Activated CD4-positive, alpha-beta T cell treated with anti-CD3 and anti-CD28 coated beads for 36 hours (primary cell): ENCODE measurements at regions not wholly inside any gene's neighbourhood (a gene's known extent, or its start where the extent isn't known, plus 50 kb on each side); places are given as distances from the start of the nearest gene placed in this dataset.

Experiments used
- ATAC-seq: fragments of 200-7000 bp; cut with Tn5 transposase; one replicate; pipeline ENCODE4 v1.10.0; 2021; ENCODE audit warnings: mild to moderate bottlenecking, moderate library complexity
- CTCF ChIA-PET: fragments of 350-600 bp; sonication (Branson Sonifier 250); formaldehyde crosslinking; loops from one replicate; lab custom pipeline; 2021; ENCODE audit warnings: antibody characterized with exemption; lab: Charles Lee
- POLR2A ChIA-PET: fragments of 350-600 bp; sonication (Branson Sonifier 250); formaldehyde crosslinking; loops from one replicate; lab custom pipeline; 2021; ENCODE audit warnings: antibody characterized with exemption, inconsistent platforms; lab: Charles Lee
- DNase-seq: peaks from one replicate; pipeline ENCODE4 v3.0.0-alpha.2; 2020
- H3K27ac Mint-ChIP-seq: one replicate; pipeline ENCODE4 v1.8.0; 2021; ENCODE audit warnings: mixed read lengths
- H3K27me3 Mint-ChIP-seq: one replicate; pipeline ENCODE4 v1.8.0; 2021; ENCODE audit warnings: mixed read lengths
- H3K36me3 Mint-ChIP-seq: one replicate; pipeline ENCODE4 v1.8.0; 2021; ENCODE audit warnings: low read depth, mixed read lengths
- H3K4me1 Mint-ChIP-seq: one replicate; pipeline ENCODE4 v1.8.0; 2021; ENCODE audit warnings: mixed read lengths
- H3K4me3 Mint-ChIP-seq: one replicate; pipeline ENCODE4 v1.8.0; 2021; ENCODE audit warnings: mild to moderate bottlenecking, moderate library complexity, mixed read lengths
- H3K9me3 Mint-ChIP-seq: one replicate; pipeline ENCODE4 v1.8.0; 2021; ENCODE audit warnings: low read depth, mixed read lengths
- intact Hi-C, 2 experiments: fragments of 100-400 bp; cut with DNase I in 1 of 2; cut with micrococcal nuclease in 1 of 2; formaldehyde crosslinking; loops; one replicate each; pipeline versions ENCODE4 v1.14.2 to v1.15.1; 2022 to 2024; cut with DNase I, micrococcal nuclease

DNA sequence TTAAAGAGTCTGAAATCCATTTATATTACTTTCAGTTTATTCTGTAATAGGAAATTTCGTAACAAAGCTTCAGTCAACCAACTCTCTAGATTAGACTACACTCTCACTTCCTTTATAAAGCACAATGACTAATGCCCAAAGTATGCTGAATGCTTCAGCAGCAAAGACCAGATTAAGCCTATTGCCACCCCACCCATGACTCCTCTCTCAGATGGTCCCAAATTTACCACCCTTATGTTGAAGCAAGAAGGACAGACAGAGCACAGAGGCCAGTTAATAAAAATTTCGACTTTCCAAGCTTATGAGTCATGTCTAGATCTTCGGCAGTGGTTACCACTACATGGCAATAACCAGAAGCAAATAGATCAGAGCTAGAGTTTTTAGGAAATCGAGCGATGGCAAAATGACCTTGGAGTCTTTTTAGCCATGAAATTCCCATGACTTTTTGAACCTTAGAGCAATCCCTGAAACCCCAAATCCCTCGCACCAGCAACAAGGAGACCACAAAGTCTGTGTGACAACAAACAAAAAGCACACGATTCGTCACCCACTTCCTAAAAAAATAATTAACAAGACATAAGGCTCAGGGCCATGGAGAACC lies 287.8 kb upstream of the RASA1 start:
- H3K4me1 Mint-ChIP-seq, result no peaks in the 10 kb centered on the region
- ChIA-PET POLR2A (no interaction called here), CTCF (interaction anchor here (1.0 kb wide), 1 partner anchor 421 kb away, joined by 3 read pairs; no protein-coding TSS in a partner anchor)
- intact Hi-C loops, result no loop called here
- no peak overlapping the region for H3K27ac Mint-ChIP-seq
- H3K4me3 Mint-ChIP-seq, result no peak overlapping the region
- H3K9me3 Mint-ChIP-seq, result no peaks in the 10 kb centered on the region
- ATAC-seq (no peak), DNase-seq (no peak)
- H3K27me3 Mint-ChIP-seq, result peaks cover 11% of the 10 kb centered on the region
- H3K36me3 Mint-ChIP-seq, result no peaks in the 10 kb centered on the region

DNA sequence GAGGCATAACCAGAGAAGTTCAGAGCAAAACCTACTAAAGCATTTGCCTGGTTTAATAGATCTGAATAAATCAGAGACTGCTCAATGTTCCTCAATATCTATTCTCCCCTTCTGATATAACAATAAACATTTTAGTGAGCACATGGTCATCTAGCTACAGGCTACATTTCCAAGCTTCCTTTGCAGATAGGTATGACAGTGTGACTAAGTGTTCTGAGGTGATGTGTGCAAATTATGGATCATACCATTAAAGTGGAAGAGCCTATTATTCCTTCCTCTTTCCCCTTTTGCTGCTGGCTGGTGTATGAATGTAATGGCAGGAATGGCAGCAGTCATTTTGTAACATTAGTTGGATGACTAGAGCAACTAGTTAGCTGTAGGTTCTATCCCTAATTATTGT lies 285.8 kb upstream of the RASA1 start:
- H3K27ac Mint-ChIP-seq, result no peak overlapping the region
- DNase-seq, result no peak
- POLR2A ChIA-PET, result no interaction called here
- intact Hi-C loops, result no loop called here
- no peaks in the 10 kb centered on the region for H3K9me3 Mint-ChIP-seq
- no peaks in the 10 kb centered on the region for H3K36me3 Mint-ChIP-seq
- CTCF ChIA-PET, result interaction anchor here (0.7 to 1.8 kb wide), 3 partner anchors 13 to 30 kb away, joined by 3 to 5 read pairs (median 3); no protein-coding TSS in a partner anchor
- H3K27me3 Mint-ChIP-seq, result peaks cover 8% of the 10 kb centered on the region
- H3K4me1 Mint-ChIP-seq, result no peaks in the 10 kb centered on the region
- no peak for ATAC-seq
- no peak overlapping the region for H3K4me3 Mint-ChIP-seq

DNA sequence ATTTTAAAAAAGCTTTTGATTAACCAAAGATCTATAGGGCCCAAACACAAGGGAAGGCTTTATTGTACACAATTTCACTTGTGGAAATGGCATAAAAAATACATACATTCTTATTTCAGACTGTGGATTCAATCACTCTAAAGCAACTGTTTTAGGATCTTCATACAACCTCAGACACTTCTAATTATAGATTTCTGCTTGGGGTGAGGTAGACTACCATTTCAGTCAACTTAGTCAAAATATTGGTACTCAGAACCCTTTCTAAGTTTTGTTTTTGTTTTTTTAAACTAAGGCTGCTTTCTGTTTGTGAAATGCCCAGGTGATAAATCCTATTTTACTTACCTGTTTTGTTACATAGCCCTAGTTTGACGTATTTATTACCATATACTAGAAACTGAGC lies 284.5 kb upstream of the RASA1 start:
- DNase-seq (no peak), ATAC-seq (no peak)
- no peaks in the 10 kb centered on the region for H3K9me3 Mint-ChIP-seq
- no peak overlapping the region for H3K27ac Mint-ChIP-seq
- ChIA-PET POLR2A (no interaction called here), CTCF (interaction anchor here (0.6 to 1.4 kb wide), 4 partner anchors 28 to 416 kb away, joined by 3 to 4 read pairs (median 3); no protein-coding TSS in a partner anchor)
- H3K27me3 Mint-ChIP-seq, result peaks cover 9% of the 10 kb centered on the region
- no peak overlapping the region for H3K4me3 Mint-ChIP-seq
- no peaks in the 10 kb centered on the region for H3K4me1 Mint-ChIP-seq
- no peaks in the 10 kb centered on the region for H3K36me3 Mint-ChIP-seq
- intact Hi-C loops, result no loop called here

DNA sequence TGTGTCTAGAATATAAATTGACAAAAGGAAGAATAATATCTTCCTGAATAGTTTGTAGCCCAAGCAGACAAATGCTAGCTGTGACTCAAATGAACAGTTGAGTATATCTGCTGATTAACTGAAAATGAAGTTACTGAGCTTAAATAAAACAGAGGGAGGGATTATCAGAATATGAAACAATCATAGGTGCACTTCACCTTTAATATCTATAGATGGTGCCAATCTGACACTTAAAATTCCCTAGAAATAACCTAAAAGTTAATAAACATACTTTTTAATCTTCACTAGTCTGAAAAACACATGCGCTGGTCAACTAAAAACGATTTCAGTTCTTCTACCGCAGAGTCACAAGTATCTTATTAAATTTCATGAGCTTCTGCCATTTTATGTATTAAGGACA lies 280.8 kb upstream of the RASA1 start:
- intact Hi-C loops, result loop anchor here in 1 of 2 experiments (2.0 kb wide), 1 partner anchor 414 kb away; no protein-coding TSS in a partner anchor
- DNase-seq (no peak), ATAC-seq (no peak)
- no peak overlapping the region for H3K27ac Mint-ChIP-seq
- no peaks in the 10 kb centered on the region for H3K36me3 Mint-ChIP-seq
- H3K9me3 Mint-ChIP-seq, result no peaks in the 10 kb centered on the region
- no peaks in the 10 kb centered on the region for H3K4me1 Mint-ChIP-seq
- no peak overlapping the region for H3K4me3 Mint-ChIP-seq
- peaks cover 4% of the 10 kb centered on the region for H3K27me3 Mint-ChIP-seq
- POLR2A ChIA-PET, result no interaction called here
- CTCF ChIA-PET, result interaction anchor here (0.6 to 1.6 kb wide), 8 partner anchors 12 to 413 kb away, joined by 3 to 4 read pairs (median 3); no protein-coding TSS in a partner anchor

DNA sequence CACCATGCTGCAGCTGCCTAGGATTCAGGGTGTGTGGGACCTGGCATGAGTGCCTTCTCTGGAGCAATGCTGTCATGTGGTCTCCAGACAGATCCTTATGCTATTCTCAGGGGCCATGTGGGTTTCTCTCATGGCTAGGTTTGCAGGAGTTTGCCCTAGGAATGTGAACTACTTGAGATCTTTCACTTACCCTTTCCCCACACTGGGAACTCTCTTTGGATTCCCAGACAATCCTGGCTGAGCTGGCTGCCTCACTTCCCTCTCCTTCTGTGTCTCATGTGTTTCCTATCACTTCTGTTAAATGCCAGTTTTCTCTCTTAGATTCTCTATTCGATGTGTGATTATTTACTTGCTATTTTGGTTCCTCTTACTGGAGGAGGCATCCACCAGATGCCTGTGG lies 270.2 kb upstream of the RASA1 start:
- ATAC-seq (no peak), DNase-seq (no peak)
- Mint-ChIP-seq H3K27me3 (peaks cover 4% of the 10 kb centered on the region), H3K4me3 (no peak overlapping the region), H3K27ac (no peak overlapping the region), H3K4me1 (no peaks in the 10 kb centered on the region), H3K36me3 (no peaks in the 10 kb centered on the region), H3K9me3 (peaks cover 2% of the 10 kb centered on the region)
- ChIA-PET CTCF (interaction anchor here (1.0 kb wide), 1 partner anchor 14 kb away, joined by 3 read pairs; no protein-coding TSS in a partner anchor), POLR2A (no interaction called here)
- intact Hi-C loops, result no loop called here

DNA sequence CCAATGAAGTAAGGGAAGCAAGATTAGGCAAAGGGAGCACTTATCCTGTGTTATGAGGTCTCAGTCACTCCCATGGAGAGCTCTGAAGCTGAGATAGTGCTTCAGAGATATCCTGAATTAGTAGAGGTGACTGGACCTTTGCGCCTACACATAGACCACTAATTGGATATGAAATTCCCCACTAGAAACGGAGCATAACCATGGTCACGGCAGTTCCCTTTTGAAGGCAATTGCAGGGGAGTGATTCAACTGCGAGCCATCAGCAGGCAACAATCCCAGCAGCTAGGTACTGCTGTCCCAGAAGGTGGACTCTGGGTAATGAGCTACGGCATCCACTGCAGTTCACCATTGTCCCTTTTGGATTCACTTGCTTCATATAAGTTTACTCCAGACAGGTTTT lies 267.7 kb upstream of the RASA1 start:
- no peaks in the 10 kb centered on the region for H3K4me1 Mint-ChIP-seq
- H3K27ac Mint-ChIP-seq, result no peak overlapping the region
- ChIA-PET POLR2A (no interaction called here), CTCF (interaction anchor here (0.7 to 4.1 kb wide), 2 partner anchors 12 to 18 kb away, joined by 3 to 19 read pairs; no protein-coding TSS in a partner anchor)
- no peak overlapping the region for H3K4me3 Mint-ChIP-seq
- H3K9me3 Mint-ChIP-seq, result peaks cover 1% of the 10 kb centered on the region
- DNase-seq, result no peak
- ATAC-seq, result no peak
- intact Hi-C loops, result no loop called here
- H3K36me3 Mint-ChIP-seq, result no peaks in the 10 kb centered on the region
- H3K27me3 Mint-ChIP-seq, result peaks cover 4% of the 10 kb centered on the region

DNA sequence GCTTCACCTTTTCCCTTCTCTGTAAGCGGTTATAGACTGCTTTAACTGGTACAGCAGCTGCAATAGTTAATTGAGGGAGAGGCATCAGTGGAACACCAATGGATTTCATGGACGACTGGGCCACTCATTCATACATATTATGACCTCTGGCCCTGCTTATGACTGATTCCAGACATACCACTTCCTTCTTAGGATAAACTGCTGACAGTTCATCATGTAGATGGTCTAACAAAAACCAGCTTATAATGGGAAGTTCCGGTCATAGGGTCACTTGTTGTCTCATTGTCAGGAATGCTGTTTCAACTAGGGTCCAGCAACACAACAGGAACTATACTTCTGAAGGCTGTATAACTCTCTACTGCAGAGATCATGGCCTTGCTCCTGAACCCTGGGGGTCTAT lies 265.2 kb upstream of the RASA1 start:
- POLR2A ChIA-PET, result no interaction called here
- no peak overlapping the region for H3K4me3 Mint-ChIP-seq
- H3K9me3 Mint-ChIP-seq, result no peaks in the 10 kb centered on the region
- no peaks in the 10 kb centered on the region for H3K4me1 Mint-ChIP-seq
- CTCF ChIA-PET, result interaction anchor here (1.5 to 4.1 kb wide), 2 partner anchors 9 to 17 kb away, joined by 3 to 19 read pairs; no protein-coding TSS in a partner anchor
- peaks cover 4% of the 10 kb centered on the region for H3K27me3 Mint-ChIP-seq
- ATAC-seq, result no peak
- H3K27ac Mint-ChIP-seq, result no peak overlapping the region
- no peak for DNase-seq
- intact Hi-C loops, result no loop called here
- H3K36me3 Mint-ChIP-seq, result no peaks in the 10 kb centered on the region

DNA sequence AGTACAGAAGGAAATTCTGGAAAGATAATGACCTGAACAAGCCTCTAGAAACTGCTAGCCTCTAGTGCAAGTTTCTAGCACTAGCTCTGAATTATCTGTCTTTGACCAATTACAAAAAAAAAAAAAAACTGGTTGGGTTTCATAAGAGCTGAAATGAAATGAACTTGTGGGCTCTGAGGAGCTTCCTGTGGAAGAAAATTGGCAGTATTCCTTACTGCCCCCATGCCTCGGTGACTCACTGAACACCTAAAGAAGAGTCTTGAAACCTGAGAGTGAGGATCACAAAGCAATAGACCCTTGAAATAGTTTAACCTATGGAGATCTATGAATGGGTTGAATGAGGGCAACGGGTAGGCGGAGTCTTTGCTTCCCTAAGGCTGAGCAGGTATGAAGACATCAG lies 263.6 kb upstream of the RASA1 start:
- CTCF ChIA-PET, result no interaction called here
- ATAC-seq (no peak), DNase-seq (no peak)
- Mint-ChIP-seq H3K36me3 (no peaks in the 10 kb centered on the region), H3K4me3 (no peak overlapping the region), H3K27ac (no peak overlapping the region), H3K4me1 (no peaks in the 10 kb centered on the region), H3K27me3 (no peaks in the 10 kb centered on the region), H3K9me3 (no peaks in the 10 kb centered on the region)
- intact Hi-C loops, result no loop called here
- POLR2A ChIA-PET, result interaction anchor here (0.6 kb wide), 1 partner anchor 265 kb away, joined by 3 read pairs; no protein-coding TSS in a partner anchor

GRCh38 chr5:87007737-87008136 lies 259.9 kb upstream of the RASA1 start:
- intact Hi-C loops, result no loop called here
- no peaks in the 10 kb centered on the region for H3K36me3 Mint-ChIP-seq
- ChIA-PET POLR2A (no interaction called here), CTCF (no interaction called here)
- H3K9me3 Mint-ChIP-seq, result no peaks in the 10 kb centered on the region
- no peak overlapping the region for H3K27ac Mint-ChIP-seq
- no peaks in the 10 kb centered on the region for H3K27me3 Mint-ChIP-seq
- ATAC-seq (no peak), DNase-seq (no peak)
- no peak overlapping the region for H3K4me3 Mint-ChIP-seq
- no peaks in the 10 kb centered on the region for H3K4me1 Mint-ChIP-seq

DNA sequence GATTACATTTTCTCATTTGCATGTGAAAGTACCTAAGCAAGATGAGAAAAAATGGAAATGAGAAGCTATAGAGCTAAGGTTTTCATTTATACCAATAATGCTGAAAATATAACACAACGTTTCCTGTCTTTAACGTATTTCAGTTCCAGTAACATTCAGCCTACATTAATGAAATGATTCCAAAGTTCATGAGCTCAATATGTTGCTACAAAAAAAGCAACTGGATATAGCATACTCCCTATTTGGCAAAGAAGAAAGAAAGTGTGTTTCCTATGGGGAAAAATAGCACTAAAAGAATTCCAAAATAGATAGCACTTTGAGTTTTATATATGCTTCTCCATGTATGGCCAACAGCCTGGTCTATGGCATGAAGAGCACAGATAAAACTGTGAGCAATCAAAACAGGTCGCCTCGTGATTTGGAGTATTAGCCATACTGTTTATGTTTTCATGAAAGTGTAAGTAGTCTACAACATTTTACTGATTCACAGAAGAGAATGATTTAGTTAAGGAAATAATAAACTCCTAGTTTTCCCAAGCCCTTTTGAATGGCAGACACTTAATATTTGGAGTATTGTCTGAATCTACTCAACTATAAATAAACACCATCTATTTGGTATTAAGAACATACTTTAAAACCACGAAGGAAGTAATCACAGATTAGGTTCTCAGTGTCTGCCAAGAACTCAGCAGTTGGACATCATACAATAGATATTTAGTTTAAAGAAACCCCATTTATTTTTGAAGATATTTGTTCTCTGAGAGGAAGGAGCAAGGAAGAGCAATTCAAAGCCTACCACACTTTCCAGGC lies 258.7 kb upstream of the RASA1 start:
- CTCF ChIA-PET, result interaction anchor here (0.6 kb wide), 1 partner anchor 68 kb away, joined by 3 read pairs; no protein-coding TSS in a partner anchor
- Mint-ChIP-seq H3K4me3 (no peak overlapping the region), H3K9me3 (no peaks in the 10 kb centered on the region), H3K4me1 (no peaks in the 10 kb centered on the region), H3K27ac (no peak overlapping the region), H3K27me3 (no peaks in the 10 kb centered on the region), H3K36me3 (no peaks in the 10 kb centered on the region)
- POLR2A ChIA-PET, result no interaction called here
- intact Hi-C loops, result no loop called here
- no peak for DNase-seq
- ATAC-seq, result no peak

- no peak for ATAC-seq
- no peaks in the 10 kb centered on the region for H3K36me3 Mint-ChIP-seq
- no peak overlapping the region for H3K27ac Mint-ChIP-seq
- no peak overlapping the region for H3K4me3 Mint-ChIP-seq
- no peaks in the 10 kb centered on the region for H3K9me3 Mint-ChIP-seq
- H3K27me3 Mint-ChIP-seq, result no peaks in the 10 kb centered on the region
- ChIA-PET CTCF (interaction anchor here (0.9 to 2.4 kb wide), 4 partner anchors 9 to 41 kb away, joined by 3 to 19 read pairs (median 3); no protein-coding TSS in a partner anchor), POLR2A (interaction anchor here (0.6 kb wide), 1 partner anchor 40 kb away, joined by 3 read pairs; no protein-coding TSS in a partner anchor)
- no peak for DNase-seq
- no peaks in the 10 kb centered on the region for H3K4me1 Mint-ChIP-seq
- intact Hi-C loops, result loop anchor here in 1 of 2 experiments (5.0 kb wide), 1 partner anchor 38 kb away; no protein-coding TSS in a partner anchor
Measured at GRCh38 chr5:87010736-87011135, 256.9 kb upstream of the RASA1 start.
